B cell (primary cell): ENCODE measurements at regions not wholly inside any gene's neighbourhood (a gene's known extent, or its start where the extent isn't known, plus 50 kb on each side); places are given as distances from the start of the nearest gene placed in this dataset.

Experiments used
- ATAC-seq: fragments of 200-7000 bp; cut with Tn5 transposase; one replicate; pipeline ENCODE4 v1.10.0; 2021; ENCODE audit warnings: low read depth, mild to moderate bottlenecking, moderate number of reproducible peaks, moderate library complexity
- CTCF ChIA-PET: fragments of 350-600 bp; sonication (Branson Sonifier 250); formaldehyde crosslinking; loops from one replicate; lab custom pipeline; 2021; ENCODE audit warnings: antibody characterized with exemption, inconsistent platforms; lab: Charles Lee
- POLR2A ChIA-PET: fragments of 350-600 bp; sonication (Branson Sonifier 250); formaldehyde crosslinking; loops from one replicate; lab custom pipeline; 2021; ENCODE audit warnings: antibody characterized with exemption; lab: Charles Lee
- DNase-seq: peaks from one replicate; pipeline ENCODE4 v3.0.0; 2013
- H2AFZ ChIP-seq: 2 replicates; pipeline ENCODE4 v1.6.1; 2012; ENCODE audit warnings: mild to moderate bottlenecking, low read depth, low read length; ENCODE audit not compliant: insufficient read depth, poor library complexity, severe bottlenecking
- H3K27ac ChIP-seq, 2 donors: 1 replicate in 1 of 2; 2 replicates in 1 of 2; pipeline ENCODE4 v1.5.1; 2012 to 2013; ENCODE audit warnings: low read length in 2 of 2, mild to moderate bottlenecking in 2 of 2, moderate library complexity in 1 of 2
- H3K27me3 ChIP-seq, 4 experiments: fragments of 200-600 bp in 1 of 4; sonication (generic) in 1 of 4; replicated peaks in 1 of 4; 1 replicate in 2 of 4; 2 replicates in 2 of 4; pipeline versions ENCODE4 v1.6.1 to v1.7.0; 2013 to 2016; ENCODE audit warnings: low read length in 3 of 4, mild to moderate bottlenecking in 2 of 4, mixed read lengths in 1 of 4, moderate library complexity in 1 of 4; ENCODE audit not compliant: insufficient read depth in 4 of 4, control insufficient read depth in 3 of 4; ENCODE audit errors: control extremely low read depth in 1 of 4
- H3K36me3 ChIP-seq, 2 experiments: replicated peaks in 1 of 2; 1 replicate in 1 of 2; 2 replicates in 1 of 2; pipeline versions ENCODE4 v1.6.1 to v1.7.1; 2013; ENCODE audit warnings: low read length in 1 of 2; ENCODE audit not compliant: insufficient read depth in 2 of 2, control insufficient read depth in 1 of 2; ENCODE audit errors: control extremely low read depth in 1 of 2, extremely low read depth in 1 of 2
- H3K4me1 ChIP-seq, 2 donors: fragments of 200-600 bp in 1 of 2; sonication (generic) in 1 of 2; 1 replicate in 1 of 2; 2 replicates in 1 of 2; pipeline versions ENCODE4 v1.5.1 to v1.6.1; 2013 to 2017; ENCODE audit warnings: low read length in 2 of 2; ENCODE audit not compliant: control insufficient read depth in 2 of 2, insufficient read depth in 2 of 2
- H3K4me2 ChIP-seq: replicated peaks from 2 replicates; pipeline ENCODE3; 2012; ENCODE audit warnings: mild to moderate bottlenecking, low read depth, low read length; ENCODE audit not compliant: poor library complexity, severe bottlenecking
- H3K4me3 ChIP-seq, 5 experiments: fragments of 200-600 bp in 1 of 5; sonication (generic) in 1 of 5; 1 replicate in 3 of 5; 2 replicates in 2 of 5; pipeline versions ENCODE4 v1.5.1 to v1.7.0; 2011 to 2016; ENCODE audit warnings: low read length in 4 of 5, mild to moderate bottlenecking in 4 of 5, low read depth in 2 of 5, control low read depth in 1 of 5, moderate library complexity in 1 of 5; ENCODE audit not compliant: insufficient read depth in 1 of 5; ENCODE audit errors: control extremely low read depth in 1 of 5, extremely low read depth in 1 of 5
- H3K79me2 ChIP-seq: fragments of 200-600 bp; sonication (generic); one replicate; pipeline ENCODE4 v1.6.0; 2016; ENCODE audit warnings: low read length; ENCODE audit not compliant: control insufficient read depth, insufficient read depth
- H3K9ac ChIP-seq: fragments of 200-600 bp; sonication (generic); 2 replicates; pipeline ENCODE4 v1.6.1; 2017; ENCODE audit warnings: mild to moderate bottlenecking, low read length, moderate library complexity
- H3K9me3 ChIP-seq, 3 donors: one replicate each; pipeline versions ENCODE4 v1.6.1 to v1.7.1; 2013; ENCODE audit warnings: low read length in 2 of 3; ENCODE audit not compliant: control insufficient read depth in 2 of 3, insufficient read depth in 1 of 3; ENCODE audit errors: control extremely low read depth in 1 of 3
- H4K20me1 ChIP-seq: 2 replicates; pipeline ENCODE4 v1.6.0; 2012; ENCODE audit warnings: mild to moderate bottlenecking, low read length; ENCODE audit not compliant: insufficient read depth, control insufficient read depth, poor library complexity, severe bottlenecking
- H3K27ac Mint-ChIP-seq: one replicate; pipeline ENCODE4 v1.8.0; 2021; ENCODE audit warnings: mixed read lengths
- H3K27me3 Mint-ChIP-seq: one replicate; pipeline ENCODE4 v1.8.0; 2021; ENCODE audit warnings: mixed read lengths
- H3K4me1 Mint-ChIP-seq: one replicate; pipeline ENCODE4 v1.8.0; 2021; ENCODE audit warnings: mixed read lengths
- H3K4me3 Mint-ChIP-seq: one replicate; pipeline ENCODE4 v1.8.0; 2021; ENCODE audit warnings: mixed read lengths
- H3K9me3 Mint-ChIP-seq: one replicate; pipeline ENCODE4 v1.8.0; 2022; ENCODE audit warnings: mixed read lengths; ENCODE audit not compliant: insufficient read depth
- CTCF ChIP-seq: fragments of 200-600 bp; IDR thresholded peaks from one replicate; pipeline ENCODE4 v1.8.0; 2022; ENCODE audit warnings: antibody characterized with exemption, mild to moderate bottlenecking
- EZH2 ChIP-seq: IDR thresholded peaks from 2 replicates; pipeline ENCODE4 v1.6.1; 2012; ENCODE audit warnings: borderline replicate concordance, low read depth, mild to moderate bottlenecking, moderate library complexity, low read length; ENCODE audit not compliant: insufficient read depth, poor library complexity, severe bottlenecking
- WGBS: methylation state at CpG from one replicate; pipeline ENCODE4 v1.1.5; 2013; ENCODE audit warnings: missing lambda C conversion rate; ENCODE audit not compliant: insufficient coverage; 5-methylcytosine and 5-hydroxymethylcytosine counted together
- intact Hi-C: fragments of 100-400 bp; cut with micrococcal nuclease; formaldehyde crosslinking; loops from one replicate; pipeline ENCODE4 v1.10.0; 2022

- ChIA-PET POLR2A (no interaction called here), CTCF (interaction anchor here (0.9 kb wide), 1 partner anchor 13 kb away, joined by 3 read pairs; no protein-coding TSS in a partner anchor)
- no peak overlapping the region for H3K9ac ChIP-seq
- no peaks in the 10 kb centered on the region for H3K36me3 ChIP-seq
- no peak overlapping the region for H2AFZ ChIP-seq
- H3K4me3 Mint-ChIP-seq, result no peak overlapping the region
- no peaks in the 10 kb centered on the region for H3K79me2 ChIP-seq
- H3K4me1 Mint-ChIP-seq, result no peaks in the 10 kb centered on the region
- H3K4me2 ChIP-seq, result no peak overlapping the region
- no peaks in the 10 kb centered on the region for H3K9me3 ChIP-seq
- DNase-seq (no peak), ATAC-seq (no peak)
- WGBS, result 84% methylated on average over 2 of the region's 6 CpGs
- H3K4me3 ChIP-seq, result no peak overlapping the region
- no peak overlapping the region for H3K27ac Mint-ChIP-seq
- no peak overlapping the region for H3K27ac ChIP-seq
- no peaks in the 10 kb centered on the region for H3K27me3 ChIP-seq
- no peaks in the 10 kb centered on the region for H4K20me1 ChIP-seq
- intact Hi-C loops, result no loop called here
- TF ChIP-seq EZH2 (no peak), CTCF (no peak)
- H3K27me3 Mint-ChIP-seq, result peaks cover 9% of the 10 kb centered on the region
- no peaks in the 10 kb centered on the region for H3K9me3 Mint-ChIP-seq
- no peaks in the 10 kb centered on the region for H3K4me1 ChIP-seq
These were observed 81.7 kb upstream of the TJP1 start for GRCh38 chr15:29903785-29904464.

GRCh38 chr15:29903028-29903427 is 80.8 kb upstream of the TJP1 start:
- Histone ChIP-seq H3K9ac (no peak overlapping the region), H2AFZ (no peak overlapping the region), H3K27me3 (no peaks in the 10 kb centered on the region), H3K9me3 (no peaks in the 10 kb centered on the region), H3K36me3 (no peaks in the 10 kb centered on the region), H3K4me2 (no peak overlapping the region), H3K27ac (no peak overlapping the region), H3K79me2 (no peaks in the 10 kb centered on the region), H3K4me3 (no peak overlapping the region), H3K4me1 (no peaks in the 10 kb centered on the region), H4K20me1 (no peaks in the 10 kb centered on the region)
- no CpG with 5 or more reads among the region's 2 CpGs for WGBS
- DNase-seq (no peak), ATAC-seq (no peak)
- TF ChIP-seq CTCF (no peak), EZH2 (no peak)
- CTCF ChIA-PET, result interaction anchor here (0.9 kb wide), 1 partner anchor 14 kb away, joined by 3 read pairs; no protein-coding TSS in a partner anchor
- intact Hi-C loops, result no loop called here
- H3K27ac Mint-ChIP-seq, result no peak overlapping the region
- POLR2A ChIA-PET, result no interaction called here
- peaks cover 2% of the 10 kb centered on the region for H3K9me3 Mint-ChIP-seq
- H3K27me3 Mint-ChIP-seq, result peaks cover 9% of the 10 kb centered on the region
- no peak overlapping the region for H3K4me3 Mint-ChIP-seq
- no peaks in the 10 kb centered on the region for H3K4me1 Mint-ChIP-seq
